ENCODE measurements at regions not wholly inside any gene's neighbourhood (a gene's known extent, or its start where the extent isn't known, plus 50 kb on each side); places are given as distances from the start of the nearest gene placed in this dataset.

DNA sequence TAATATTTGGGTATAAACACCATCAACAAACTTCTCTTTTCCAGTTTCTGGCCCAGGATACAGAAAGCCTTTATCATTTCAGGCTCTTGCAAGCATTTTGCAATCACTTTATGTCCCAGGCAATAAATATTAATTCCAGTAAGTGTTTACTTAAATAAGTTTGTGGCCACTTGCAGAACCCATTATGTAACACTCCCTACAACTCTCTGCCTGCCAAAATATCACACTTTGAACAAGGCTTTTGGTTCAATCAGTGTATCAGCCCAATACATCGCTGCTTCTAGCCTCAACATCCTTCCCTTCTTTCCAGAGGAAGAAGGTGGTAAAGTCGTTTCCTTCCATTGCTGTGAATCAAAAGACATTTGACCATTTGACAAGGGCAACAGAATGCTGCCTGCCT lies 203.0 kb upstream of the USP25 start:
- FAIRE-seq = no peak
- TF ChIP-seq POLR2A (IDR thresholded peaks at IDR 0.05; ENCODE audit: low read depth, low read length) (no peak), TAF1 (IDR thresholded peaks at IDR 0.05; ENCODE audit: borderline replicate concordance, low read depth, low read length) (no peak), POLR2AphosphoS5 (IDR thresholded peaks at IDR 0.05; ENCODE audit: low read depth, low read length) (no peak)
- DNase-seq (ENCODE audit: insufficient read length) = no peak

- TF ChIP-seq POLR2AphosphoS5 (IDR thresholded peaks at IDR 0.05; ENCODE audit: low read depth, low read length) = no peak
- TF ChIP-seq TAF1 (IDR thresholded peaks at IDR 0.05; ENCODE audit: borderline replicate concordance, low read depth, low read length) = no peak
- TF ChIP-seq POLR2A (IDR thresholded peaks at IDR 0.05; ENCODE audit: low read depth, low read length) = no peak
- FAIRE-seq (no peak), DNase-seq (ENCODE audit: insufficient read length) (no peak)
Measured at GRCh38 chr21:15528346-15528745, 201.4 kb upstream of the USP25 start.

DNA sequence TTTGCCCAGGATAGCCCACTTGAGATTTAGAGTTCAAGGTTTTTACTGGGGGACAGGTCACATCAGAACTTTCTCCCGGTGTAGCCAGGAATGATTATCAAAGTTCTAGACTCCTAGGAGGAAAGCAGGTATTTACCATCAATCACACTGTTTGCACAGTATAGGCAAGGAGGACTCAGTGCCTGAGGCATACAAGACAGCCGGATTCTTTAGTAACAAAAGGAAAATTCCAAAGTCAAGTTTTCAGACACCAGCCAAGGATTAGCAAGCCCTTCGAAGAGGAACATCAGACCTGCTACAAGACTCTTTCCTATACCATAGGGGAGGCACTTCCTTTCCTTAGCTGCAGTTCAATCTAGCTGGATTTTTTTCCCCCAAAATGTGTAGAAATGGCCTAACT lies 197.8 kb upstream of the USP25 start:
- no peak for FAIRE-seq
- no peak for TF ChIP-seq POLR2AphosphoS5 (IDR thresholded peaks at IDR 0.05; ENCODE audit: low read depth, low read length)
- TF ChIP-seq TAF1 (IDR thresholded peaks at IDR 0.05; ENCODE audit: borderline replicate concordance, low read depth, low read length) = no peak
- TF ChIP-seq POLR2A (IDR thresholded peaks at IDR 0.05; ENCODE audit: low read depth, low read length) = no peak
- DNase-seq (ENCODE audit: insufficient read length) = no peak

DNA sequence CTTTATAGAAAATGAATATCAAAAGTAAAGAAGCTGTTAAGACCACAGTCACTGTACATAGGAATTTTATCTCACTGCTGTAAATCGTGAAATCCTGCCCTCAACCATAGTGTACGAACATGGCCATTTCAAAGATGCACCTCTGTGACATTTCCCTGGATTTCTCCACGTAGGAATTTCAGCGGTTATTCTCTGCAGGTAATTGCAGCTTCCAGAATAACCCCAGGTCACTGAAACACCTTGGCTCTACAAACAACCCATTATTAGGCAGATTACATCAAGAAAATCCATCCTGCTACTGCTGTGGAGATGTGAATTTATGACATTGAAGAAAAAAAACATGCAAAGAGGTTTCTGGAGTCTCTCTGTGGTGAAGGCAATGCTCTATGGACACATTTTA lies 196.2 kb upstream of the USP25 start:
- no peak for TF ChIP-seq POLR2AphosphoS5 (IDR thresholded peaks at IDR 0.05; ENCODE audit: low read depth, low read length)
- no peak for TF ChIP-seq POLR2A (IDR thresholded peaks at IDR 0.05; ENCODE audit: low read depth, low read length)
- no peak for TF ChIP-seq TAF1 (IDR thresholded peaks at IDR 0.05; ENCODE audit: borderline replicate concordance, low read depth, low read length)
- DNase-seq (ENCODE audit: insufficient read length) (no peak), FAIRE-seq (no peak)

- DNase-seq (ENCODE audit: insufficient read length) (no peak), FAIRE-seq (no peak)
- TF ChIP-seq TAF1 (IDR thresholded peaks at IDR 0.05; ENCODE audit: borderline replicate concordance, low read depth, low read length) = no peak
- no peak for TF ChIP-seq POLR2A (IDR thresholded peaks at IDR 0.05; ENCODE audit: low read depth, low read length)
- TF ChIP-seq POLR2AphosphoS5 (IDR thresholded peaks at IDR 0.05; ENCODE audit: low read depth, low read length) = no peak
Measured at GRCh38 chr21:15534450-15534886, 195.3 kb upstream of the USP25 start.

GRCh38 chr21:15539376-15539775 lies 190.4 kb upstream of the USP25 start:
- TF ChIP-seq POLR2AphosphoS5 (IDR thresholded peaks at IDR 0.05; ENCODE audit: low read depth, low read length) (no peak), TAF1 (IDR thresholded peaks at IDR 0.05; ENCODE audit: borderline replicate concordance, low read depth, low read length) (no peak), POLR2A (IDR thresholded peaks at IDR 0.05; ENCODE audit: low read depth, low read length) (no peak)
- FAIRE-seq = no peak
- no peak for DNase-seq (ENCODE audit: insufficient read length)

DNA sequence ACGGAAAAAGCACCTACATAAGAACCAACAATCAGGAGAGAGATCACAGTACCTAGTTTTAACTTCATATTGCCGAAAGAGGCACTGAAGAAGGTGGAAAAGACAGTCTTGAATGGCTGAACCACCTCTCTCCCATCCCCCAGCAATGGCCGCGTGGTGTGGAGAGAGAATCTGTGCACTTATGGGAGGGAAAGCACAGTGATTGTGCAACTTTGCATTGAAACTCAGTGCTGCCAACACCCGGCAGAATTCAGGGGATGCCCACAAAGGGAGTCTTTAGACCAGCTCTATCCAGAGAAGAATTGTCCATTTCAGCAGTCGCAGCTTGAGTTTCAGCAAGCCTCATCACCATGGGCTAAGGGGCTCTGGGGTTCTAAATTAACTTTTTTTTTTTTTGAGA lies 186.3 kb upstream of the USP25 start:
- FAIRE-seq (no peak), DNase-seq (ENCODE audit: insufficient read length) (no peak)
- TF ChIP-seq POLR2A (IDR thresholded peaks at IDR 0.05; ENCODE audit: low read depth, low read length) (no peak), POLR2AphosphoS5 (IDR thresholded peaks at IDR 0.05; ENCODE audit: low read depth, low read length) (no peak), TAF1 (IDR thresholded peaks at IDR 0.05; ENCODE audit: borderline replicate concordance, low read depth, low read length) (no peak)

- FAIRE-seq (no peak), DNase-seq (ENCODE audit: insufficient read length) (no peak)
Measured at GRCh38 chr21:15549671-15550070, 180.1 kb upstream of the USP25 start.

GRCh38 chr21:15552914-15553494 lies 176.8 kb upstream of the USP25 start:
- FAIRE-seq (no peak), DNase-seq (ENCODE audit: insufficient read length) (no peak)

More at GRCh38 chr21:15549671-15550070, 180.1 kb upstream of the USP25 start:
- no peak for TF ChIP-seq POLR2A (IDR thresholded peaks at IDR 0.05; ENCODE audit: low read depth, low read length)
- TF ChIP-seq TAF1 (IDR thresholded peaks at IDR 0.05; ENCODE audit: borderline replicate concordance, low read depth, low read length) = no peak
- TF ChIP-seq POLR2AphosphoS5 (IDR thresholded peaks at IDR 0.05; ENCODE audit: low read depth, low read length) = no peak

GRCh38 chr21:15557925-15558324 lies 171.9 kb upstream of the USP25 start:
- DNase-seq (ENCODE audit: insufficient read length) (no peak), FAIRE-seq (no peak)
- no peak for TF ChIP-seq POLR2AphosphoS5 (IDR thresholded peaks at IDR 0.05; ENCODE audit: low read depth, low read length)
- TF ChIP-seq POLR2A (IDR thresholded peaks at IDR 0.05; ENCODE audit: low read depth, low read length) = no peak

More at GRCh38 chr21:15552914-15553494, 176.8 kb upstream of the USP25 start:
- TF ChIP-seq TAF1 (IDR thresholded peaks at IDR 0.05; ENCODE audit: borderline replicate concordance, low read depth, low read length) (no peak), POLR2AphosphoS5 (IDR thresholded peaks at IDR 0.05; ENCODE audit: low read depth, low read length) (no peak), POLR2A (IDR thresholded peaks at IDR 0.05; ENCODE audit: low read depth, low read length) (no peak)

DNA sequence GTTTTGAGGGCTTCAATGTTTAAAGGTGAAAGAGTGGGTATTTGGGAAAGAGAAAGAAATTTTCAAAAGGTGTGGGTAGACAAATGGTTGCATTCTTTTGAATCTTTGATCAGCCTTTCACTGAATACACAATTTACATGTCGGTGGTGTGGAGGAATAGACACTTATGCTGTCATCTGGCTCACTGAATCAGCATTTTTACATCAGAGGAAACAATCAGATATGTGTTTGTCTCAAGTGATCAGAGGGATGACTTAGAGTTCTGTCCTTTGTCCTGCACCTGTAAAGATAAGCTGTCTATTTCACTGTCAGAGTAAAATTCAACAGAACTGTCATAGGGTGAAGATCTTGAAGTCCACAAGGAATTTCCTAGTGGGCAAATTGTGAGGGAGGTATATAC lies 170.9 kb upstream of the USP25 start:
- TF ChIP-seq TAF1 (IDR thresholded peaks at IDR 0.05; ENCODE audit: borderline replicate concordance, low read depth, low read length) (no peak), POLR2AphosphoS5 (IDR thresholded peaks at IDR 0.05; ENCODE audit: low read depth, low read length) (no peak), POLR2A (IDR thresholded peaks at IDR 0.05; ENCODE audit: low read depth, low read length) (no peak)
- no peak for FAIRE-seq
- no peak for DNase-seq (ENCODE audit: insufficient read length)

- FAIRE-seq = no peak
- no peak for TF ChIP-seq POLR2AphosphoS5 (IDR thresholded peaks at IDR 0.05; ENCODE audit: low read depth, low read length)
- no peak for TF ChIP-seq POLR2A (IDR thresholded peaks at IDR 0.05; ENCODE audit: low read depth, low read length)
- no peak for TF ChIP-seq TAF1 (IDR thresholded peaks at IDR 0.05; ENCODE audit: borderline replicate concordance, low read depth, low read length)
- DNase-seq (ENCODE audit: insufficient read length) = no peak
Measured at GRCh38 chr21:15559660-15560059, 170.1 kb upstream of the USP25 start.

All from GM12892 (cell line).